Limb (tissue), 2 donors: ENCODE measurements at regions not wholly inside any gene's neighbourhood (a gene's known extent, or its start where the extent isn't known, plus 50 kb on each side); places are given as distances from the start of the nearest gene placed in this dataset.
"Not testable (repeated sequence)": the region's sequence is repeated elsewhere in the genome, so short reads cannot be mapped to it uniquely, and the experiment has no call there.

Source experiments
- DNase-seq, 2 donors: peaks; one replicate each; pipeline ENCODE4 v3.0.0-alpha.2; 2016; ENCODE audit errors: extremely low spot score in 2 of 2

DNA sequence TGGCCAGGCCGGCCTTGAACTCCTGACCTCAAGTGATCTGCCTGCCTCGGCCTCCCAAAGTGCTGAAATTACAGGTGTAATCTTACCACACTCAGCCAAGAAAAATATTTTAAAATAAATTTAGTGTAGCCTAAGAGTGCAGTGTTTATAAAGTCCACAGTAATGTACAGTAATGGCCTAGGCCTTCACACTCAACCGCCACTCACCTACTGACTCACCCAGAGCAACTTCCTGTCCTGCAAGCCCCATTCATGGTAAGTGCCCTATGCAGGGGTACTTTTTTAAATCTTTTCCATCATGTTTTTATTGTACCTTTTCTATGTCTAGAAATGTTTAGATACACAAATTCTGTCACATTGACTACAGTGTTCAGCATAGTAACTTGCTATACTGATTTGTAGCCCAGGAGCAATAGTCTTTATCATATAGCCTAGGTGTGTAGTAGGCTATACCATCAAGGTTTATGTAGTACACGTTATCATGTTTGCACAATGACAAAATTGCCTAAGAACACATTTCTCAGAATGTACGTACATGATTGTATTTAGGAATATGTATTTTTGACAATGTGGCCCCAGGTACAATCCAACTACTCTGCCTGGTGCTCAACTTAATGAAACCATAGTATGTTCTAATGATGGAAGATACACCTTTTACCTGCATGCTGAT lies 455.2 kb downstream of the PCDH7 start:
- no peak for DNase-seq

DNA sequence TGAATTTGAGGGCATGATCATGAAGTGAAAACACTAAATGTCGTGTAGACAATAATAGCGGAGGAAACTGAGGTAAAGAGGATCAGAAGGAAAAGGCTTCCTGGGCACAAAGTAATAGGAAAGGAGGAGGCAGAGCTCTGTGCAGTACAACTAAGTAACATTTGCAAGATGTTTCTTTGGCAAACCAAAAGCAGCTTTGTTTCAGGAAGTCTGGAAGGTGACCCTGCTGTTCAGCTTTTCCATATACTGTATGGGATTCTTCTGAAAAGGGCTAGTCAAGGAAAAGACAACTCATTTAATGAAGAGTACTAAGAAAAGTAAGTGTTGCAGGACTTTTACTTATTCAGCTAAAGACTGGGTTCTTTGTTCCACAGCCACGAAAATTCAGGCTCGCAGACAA lies 463.1 kb downstream of the PCDH7 start:
- no peak for DNase-seq

DNA sequence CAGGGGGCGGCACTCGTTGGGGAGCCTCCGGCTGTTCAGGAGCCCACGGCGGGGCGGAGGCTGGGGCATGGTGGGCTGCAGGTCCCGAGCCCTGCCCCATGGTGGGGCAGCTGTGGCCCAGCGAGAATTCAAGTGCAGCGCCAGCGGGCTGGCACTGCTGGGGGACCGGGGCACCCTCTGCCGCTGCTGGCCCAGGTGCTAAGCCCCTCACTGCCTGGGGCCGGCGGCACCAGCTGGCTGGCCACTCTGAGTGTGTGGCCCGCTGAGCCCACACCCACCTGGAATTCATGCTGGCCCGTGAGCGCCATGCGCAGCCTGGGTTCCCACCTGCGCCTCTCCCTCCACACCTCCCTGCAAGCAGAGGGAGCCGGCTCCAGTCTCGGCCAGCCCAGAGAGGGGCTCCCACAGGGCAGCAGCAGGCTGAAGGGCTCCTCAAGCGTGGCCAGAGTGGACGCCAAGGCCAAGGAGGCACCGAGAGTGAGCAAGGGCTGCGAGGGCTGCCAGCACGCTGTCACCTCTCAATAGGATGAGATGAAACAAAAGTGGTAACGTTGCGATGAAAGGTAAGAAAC lies 464.9 kb downstream of the PCDH7 start:
- DNase-seq: no peak

DNA sequence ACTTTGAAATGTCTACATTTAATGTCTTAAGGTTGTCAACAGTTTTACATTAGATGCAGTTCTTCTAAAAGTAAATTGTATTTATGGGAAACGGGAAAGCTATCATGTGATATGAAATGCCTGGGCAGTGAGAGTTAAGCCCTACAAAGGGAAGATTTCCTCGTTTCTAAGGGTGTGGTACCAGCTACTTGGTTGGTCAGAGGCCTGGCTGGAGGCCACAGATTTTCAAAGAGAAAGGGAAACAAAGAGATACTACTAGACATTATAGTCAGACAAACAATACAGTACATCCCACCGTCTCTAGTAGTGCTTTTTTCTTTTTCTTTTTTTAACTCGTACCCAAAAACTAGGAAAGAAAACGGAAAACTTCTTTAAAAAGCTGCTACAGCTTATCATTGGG lies 467.8 kb downstream of the PCDH7 start:
- DNase-seq: no peak

DNA sequence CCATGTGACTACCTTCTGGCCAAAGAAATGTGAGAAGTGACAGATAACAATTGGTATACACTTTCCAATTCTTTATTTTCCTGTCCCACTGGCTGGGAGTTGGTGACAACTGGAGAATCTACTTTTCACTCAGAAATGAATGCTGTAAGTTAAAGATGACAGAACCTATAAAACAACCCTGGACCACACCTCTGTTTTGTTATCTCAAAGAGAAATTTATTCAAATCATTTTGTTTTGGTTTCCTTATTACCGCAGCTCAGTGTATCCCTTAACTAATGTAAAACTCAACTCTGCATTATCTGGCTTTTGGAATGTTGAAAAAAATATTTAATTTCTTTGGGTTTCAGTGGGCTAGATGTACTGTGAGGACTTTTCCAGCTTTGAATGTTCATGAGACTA lies 469.8 kb downstream of the PCDH7 start:
- no peak for DNase-seq

DNA sequence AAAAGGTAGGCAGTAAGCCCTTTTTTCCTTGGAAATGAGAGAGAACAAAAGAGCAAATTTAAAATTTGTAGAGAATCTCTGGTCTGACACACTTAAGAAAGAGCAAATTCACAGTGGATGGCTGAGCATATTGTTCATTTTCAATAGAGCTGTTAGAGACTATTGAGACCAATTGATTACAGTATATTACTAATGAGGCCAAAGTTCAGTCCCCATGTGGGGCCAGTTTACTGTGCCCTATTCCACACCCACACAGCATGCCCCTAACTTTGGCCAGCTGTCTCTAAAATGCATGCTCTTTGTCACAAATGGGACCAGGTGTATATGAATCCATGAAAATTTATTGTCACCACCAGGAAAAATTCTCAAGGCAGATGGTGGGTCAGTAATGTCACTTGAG lies 470.5 kb downstream of the PCDH7 start:
- no peak for DNase-seq

DNA sequence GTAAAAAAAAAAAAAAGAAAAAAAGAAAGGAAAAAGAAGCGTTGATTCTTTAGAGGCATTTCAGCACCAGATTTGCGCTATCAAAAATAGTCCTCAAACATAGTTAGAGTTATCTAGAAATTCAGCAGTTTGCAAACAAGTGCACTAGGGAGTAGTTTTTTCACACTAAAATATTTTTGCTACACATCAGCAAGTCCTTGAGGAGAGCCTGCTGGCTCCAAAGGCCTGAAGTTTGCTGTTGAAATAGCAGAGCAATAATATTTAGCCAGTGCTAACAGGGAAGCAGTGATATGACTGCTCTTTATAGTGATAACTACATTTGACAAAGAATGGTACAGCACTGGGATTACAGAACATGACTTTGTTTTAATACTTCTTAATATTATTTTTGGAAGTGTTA lies 472.2 kb downstream of the PCDH7 start:
- no peak for DNase-seq

DNA sequence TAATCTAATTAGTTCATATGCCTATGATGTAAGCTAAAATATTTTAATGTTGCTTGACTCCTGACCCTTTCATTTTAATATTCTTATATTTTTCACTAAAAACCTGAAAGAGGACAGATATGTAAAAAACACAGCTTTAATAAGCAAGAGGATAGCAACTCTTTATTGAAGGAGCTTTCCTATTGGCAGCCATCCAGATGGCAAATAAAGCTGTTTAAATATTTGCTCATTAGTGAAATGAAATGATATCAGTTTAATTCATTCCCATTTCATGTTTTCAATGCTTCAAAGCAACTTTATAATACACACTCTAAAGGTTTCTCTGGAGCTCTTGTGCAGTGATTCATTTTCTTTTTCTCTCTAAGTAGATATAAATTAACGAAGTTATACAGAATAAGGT lies 473.4 kb downstream of the PCDH7 start:
- DNase-seq: no peak

DNA sequence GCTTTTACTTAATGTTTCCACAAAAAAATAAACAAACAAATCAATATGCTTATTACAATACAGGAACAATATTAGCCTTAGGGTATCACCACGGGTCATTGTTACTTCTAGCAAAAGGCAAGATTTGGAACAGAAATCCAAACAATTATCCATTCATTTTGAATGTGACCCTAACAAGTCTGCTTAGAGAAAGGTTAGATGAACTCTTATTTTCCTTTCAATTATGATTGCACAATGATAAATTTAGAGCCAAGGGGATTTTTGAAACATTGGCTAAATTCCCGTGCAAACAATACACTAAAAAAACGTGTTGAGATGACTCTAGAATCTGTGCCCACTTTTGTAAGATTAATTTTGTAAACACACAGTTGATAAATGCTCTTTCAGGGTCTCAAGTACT lies 474.7 kb downstream of the PCDH7 start:
- no peak for DNase-seq

DNA sequence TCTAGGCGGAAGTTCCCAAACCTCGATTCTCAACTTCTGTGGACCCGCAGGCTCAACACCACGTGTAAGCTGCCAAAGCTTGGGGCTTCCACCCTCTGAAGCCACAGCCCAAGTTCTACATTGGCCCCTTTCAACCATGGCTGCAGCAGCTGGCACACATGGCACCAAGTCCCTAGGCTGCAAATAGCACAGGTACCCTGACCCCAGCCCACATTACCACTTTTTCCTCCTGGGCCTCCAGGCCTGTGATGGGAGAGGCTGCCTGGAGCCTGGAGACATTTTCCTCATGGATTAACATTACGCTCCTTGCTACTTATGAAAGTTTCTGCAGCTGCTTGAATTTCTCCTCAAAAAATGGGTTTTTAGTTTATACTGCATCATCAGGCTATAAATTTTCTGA lies 479.5 kb downstream of the PCDH7 start:
- no peak for DNase-seq

DNA sequence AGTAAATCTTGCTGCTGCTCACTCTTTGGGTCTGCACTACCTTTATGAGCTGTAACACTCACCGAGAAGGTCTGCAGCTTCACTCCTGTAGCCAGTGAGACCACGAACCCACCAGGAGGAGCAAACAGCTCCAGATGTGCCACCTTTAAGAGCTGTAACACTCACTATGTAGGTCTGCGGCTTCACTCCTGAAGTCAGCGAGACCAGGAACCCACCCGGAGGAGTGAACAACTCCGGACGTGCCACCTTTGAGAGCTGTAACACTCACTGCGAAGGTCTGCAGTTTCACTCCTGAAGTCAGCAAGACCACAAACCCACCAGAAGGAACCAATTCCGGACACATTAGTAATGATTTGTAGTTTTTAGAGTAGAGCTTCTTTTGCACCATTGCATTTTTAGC lies 481.9 kb downstream of the PCDH7 start:
- not testable (repeated sequence) for DNase-seq

DNA sequence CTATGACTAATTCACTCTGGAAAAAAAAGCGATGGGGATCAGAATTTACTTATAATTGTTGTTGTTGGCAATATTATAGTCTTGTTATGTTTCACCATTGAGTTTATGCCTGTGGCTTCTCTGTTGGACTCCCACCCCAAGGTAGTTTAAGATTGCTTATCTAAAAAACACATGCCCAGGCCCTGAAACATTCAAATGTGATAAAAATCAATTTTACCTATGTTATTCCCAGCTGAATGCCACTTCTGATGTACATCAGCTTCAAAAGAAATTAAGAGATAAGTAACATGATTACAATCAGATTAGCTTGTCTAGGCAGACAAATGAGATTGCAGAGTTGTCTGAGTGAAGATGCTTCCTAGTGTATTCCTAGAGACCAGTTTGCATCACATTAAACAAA lies 484.7 kb downstream of the PCDH7 start:
- DNase-seq: no peak

DNA sequence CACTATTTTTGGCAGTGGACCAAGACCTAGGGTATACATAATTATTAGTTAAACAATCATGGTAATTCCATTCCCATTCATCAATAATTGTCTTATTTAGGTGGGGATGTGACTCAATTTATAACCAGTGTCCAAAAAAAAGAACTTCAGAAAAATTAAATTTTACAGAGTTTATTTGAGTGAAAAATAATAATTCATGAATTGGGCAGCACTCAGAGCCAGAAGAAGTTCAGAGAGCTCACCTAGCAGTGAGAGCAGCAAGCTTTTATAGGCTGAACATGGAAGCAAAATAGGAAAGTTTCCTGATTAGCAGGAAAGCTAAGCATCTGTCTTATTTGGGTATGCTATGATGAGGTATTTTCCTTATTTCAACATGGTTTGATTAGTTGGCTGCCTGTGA lies 500.8 kb downstream of the PCDH7 start:
- DNase-seq: no peak

DNA sequence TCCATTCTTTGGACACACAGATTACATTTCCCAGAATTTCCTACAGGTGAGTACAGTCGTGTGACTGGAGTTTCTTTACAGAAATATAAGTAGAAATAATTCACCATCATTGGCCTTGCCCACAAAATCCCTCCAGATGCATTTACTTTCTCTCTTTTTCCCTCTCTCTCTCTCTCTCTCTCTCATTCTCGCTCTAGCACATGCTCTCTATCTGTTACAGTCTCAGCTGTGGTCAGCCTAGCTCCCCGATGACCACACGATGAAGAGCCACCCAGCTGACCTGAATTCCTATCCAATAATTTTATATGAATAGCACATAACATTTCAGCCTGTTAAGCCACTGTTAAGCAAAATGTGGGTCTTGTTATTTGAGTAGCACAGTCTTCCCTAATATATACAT lies 507.9 kb downstream of the PCDH7 start:
- no peak for DNase-seq

DNA sequence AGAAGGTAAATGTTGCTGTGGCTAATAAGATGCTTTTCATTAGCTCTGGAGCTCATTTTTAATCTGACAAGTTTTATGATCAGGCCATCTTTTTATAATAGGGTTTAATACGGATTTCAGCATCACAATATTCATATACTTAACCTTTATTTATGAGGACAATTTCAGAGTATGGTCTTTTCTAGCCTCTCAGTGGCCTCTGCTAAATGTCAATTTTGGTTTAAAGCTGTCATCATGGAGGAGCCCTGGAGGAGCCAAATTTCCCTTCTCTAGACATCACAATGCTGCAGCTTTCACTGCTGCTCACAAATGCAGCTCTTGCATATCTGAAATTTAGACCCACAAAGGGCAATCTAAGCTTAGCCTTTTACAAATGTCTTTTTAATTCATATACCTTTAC lies 510.4 kb downstream of the PCDH7 start:
- DNase-seq: no peak

DNA sequence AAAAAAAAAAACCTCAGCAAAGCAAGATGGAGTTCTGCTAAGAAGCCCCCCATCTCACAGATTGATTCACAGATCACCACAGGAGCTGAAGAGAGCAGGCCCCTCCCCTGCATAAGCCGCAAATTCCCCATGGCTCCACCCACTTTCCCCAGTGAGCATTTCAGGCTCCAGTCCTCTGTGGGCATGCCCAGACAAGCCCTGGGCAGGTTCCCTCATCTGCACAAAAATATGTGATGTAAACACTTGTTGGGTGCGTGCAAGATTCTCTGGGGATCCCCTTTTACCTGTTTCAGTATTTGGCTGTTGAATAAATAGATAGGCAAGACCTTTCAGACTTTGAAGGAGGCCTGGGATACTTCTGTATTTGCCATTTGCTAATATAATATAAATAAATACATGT lies 514.3 kb downstream of the PCDH7 start:
- no peak for DNase-seq

DNA sequence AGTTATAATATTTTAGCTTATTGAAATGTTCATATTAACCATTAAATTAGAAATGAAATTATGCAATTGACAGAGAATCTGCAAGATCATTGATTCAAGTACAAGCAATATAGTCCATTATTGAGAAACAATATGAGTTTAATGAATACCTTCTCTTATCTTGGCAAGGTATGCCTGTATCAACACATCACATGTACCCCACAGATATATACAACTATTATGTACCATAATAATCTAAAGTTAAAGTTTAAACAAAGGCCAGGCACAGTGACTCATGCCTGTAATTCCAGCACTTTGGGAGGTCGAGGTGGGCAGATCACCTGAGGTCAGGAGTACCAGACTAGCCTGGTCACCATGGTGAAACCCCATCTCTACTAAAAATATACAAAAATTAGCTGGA lies 514.7 kb downstream of the PCDH7 start:
- no peak for DNase-seq

DNA sequence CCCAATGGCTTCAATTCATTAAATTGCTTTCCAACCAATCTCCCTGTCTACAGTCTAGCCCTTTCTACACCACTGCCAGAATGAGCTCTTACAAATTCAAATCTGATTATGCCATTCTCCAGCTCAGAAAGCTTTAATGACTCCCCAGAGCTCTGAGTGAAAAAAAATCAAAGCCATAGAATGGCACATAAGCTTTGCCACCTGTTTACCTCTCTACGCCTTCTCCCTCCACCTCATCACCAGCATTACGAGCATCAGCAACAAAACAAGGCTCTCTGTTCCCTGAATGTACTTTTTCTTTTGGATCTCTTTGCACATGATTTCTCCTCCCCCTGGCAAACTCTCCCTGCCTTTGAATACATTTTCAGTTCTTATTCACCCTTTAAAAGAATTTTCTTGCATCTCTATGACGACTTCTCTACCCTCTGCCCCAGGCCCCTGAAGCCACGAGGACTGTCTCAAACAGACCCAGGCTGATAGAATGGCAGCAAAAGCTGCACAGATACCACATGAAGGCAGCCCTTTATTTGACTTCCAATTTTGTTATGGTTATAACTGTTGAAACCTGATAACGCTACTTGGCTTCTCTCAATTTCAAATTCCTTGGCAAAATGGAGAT lies 516.0 kb downstream of the PCDH7 start:
- no peak for DNase-seq

DNA sequence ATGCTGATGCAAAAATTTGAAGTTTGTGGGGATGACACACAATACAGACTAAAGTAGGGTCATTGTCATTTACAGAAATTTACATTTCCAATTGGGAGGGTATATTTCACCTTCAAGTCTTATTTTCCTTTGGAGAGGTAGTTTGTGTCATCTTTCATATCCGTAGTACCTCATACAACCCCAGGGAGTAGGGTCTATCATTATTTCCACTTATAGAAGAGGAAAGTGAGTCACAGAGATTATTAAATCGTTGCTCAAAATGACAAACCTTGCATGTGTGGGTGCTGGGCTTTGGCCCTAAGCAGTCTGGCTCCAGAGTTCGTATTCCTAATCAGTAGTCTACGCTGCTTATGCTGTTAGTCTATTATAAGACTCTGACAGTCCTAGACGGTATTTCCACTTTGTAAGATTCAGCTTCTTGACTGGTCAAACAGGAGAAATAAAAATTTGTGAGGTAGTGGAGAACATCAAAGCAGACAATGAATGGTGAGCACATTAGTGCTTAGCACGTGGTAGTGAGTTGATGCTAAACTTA lies 516.5 kb downstream of the PCDH7 start:
- DNase-seq: no peak

DNA sequence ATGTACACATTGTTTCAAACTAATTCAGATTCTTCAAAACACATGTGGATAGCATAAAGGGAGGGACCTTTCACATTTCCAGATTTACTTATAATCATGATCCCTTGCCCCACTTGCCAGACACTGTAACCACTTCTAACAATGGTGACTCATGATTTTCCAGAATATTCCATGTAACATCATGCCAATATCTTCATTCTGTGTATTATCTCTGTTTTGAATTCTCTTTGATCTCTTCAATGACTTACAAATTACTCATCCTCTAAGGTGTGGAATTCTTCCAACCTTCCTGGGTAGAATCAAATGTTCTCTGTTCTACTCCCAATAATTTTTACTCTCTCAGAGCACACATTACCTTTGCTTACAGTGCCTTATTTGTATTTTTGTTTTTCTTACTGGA lies 517.1 kb downstream of the PCDH7 start:
- no peak for DNase-seq

DNA sequence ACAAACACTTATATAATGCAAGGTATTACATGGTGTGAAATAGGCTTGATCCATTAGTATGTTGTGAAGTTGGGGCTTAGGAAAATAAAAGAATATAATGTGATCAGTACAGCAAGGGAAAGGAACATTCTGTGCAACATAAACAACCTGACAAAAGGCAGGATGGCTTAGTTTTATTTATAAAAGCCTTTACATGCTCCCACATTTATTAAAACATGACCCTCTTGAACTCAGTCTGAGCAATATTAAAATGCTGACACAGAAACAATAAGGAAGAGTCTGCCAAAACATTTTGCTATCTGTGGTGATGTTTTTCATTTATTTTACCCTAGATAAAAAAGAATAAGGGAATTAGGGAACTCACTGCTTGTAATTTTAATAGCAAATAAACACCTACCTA lies 519.7 kb downstream of the PCDH7 start:
- no peak for DNase-seq

DNA sequence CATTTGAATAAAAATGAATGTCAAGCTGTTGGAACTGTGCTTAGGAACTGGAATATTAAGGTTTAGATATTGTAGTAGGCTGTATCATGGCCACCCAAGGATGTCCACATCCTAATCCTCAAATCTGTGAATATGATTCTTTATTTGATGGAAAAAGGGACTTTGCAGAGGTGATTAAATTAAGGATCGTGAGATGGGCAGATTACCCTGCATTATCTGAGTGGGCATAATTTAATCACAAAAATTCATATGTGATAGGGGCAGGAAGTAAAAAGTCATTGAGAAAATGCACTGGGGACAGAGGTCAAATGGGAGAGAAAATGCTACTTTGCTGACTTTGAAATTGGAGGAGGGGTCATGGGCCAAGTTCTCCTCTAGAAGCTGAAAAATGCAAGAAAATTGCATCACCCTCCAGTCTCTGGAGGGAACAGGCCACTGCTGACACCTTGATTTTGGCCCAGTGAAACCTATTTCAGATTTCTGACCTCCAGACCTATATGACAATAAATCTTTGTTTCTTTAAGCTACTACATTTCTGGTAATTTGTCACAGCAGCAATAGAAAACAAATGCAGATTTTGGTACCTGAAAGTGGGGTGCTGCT lies 521.4 kb downstream of the PCDH7 start:
- no peak for DNase-seq

DNA sequence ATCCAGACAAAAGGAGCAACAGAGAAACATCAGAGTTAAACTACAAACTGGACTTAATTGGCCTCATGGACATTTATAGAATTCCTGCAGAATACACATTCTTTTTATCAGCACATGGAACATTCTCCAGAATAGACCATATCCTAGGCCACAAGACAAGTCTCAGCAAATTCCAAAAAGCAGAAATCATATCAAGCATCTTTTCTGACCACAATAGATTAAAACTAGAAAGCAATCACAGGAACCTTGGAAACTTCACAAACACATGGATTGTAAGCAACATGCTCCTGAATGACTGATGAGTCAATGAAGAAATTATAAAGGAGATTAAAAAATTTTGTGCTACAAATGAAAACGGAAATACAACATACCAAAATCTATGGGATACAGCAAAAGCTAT lies 526.7 kb downstream of the PCDH7 start:
- no peak for DNase-seq
